ENCODE measurements at regions not wholly inside any gene's neighbourhood (a gene's known extent, or its start where the extent isn't known, plus 50 kb on each side); places are given as distances from the start of the nearest gene placed in this dataset.

DNA sequence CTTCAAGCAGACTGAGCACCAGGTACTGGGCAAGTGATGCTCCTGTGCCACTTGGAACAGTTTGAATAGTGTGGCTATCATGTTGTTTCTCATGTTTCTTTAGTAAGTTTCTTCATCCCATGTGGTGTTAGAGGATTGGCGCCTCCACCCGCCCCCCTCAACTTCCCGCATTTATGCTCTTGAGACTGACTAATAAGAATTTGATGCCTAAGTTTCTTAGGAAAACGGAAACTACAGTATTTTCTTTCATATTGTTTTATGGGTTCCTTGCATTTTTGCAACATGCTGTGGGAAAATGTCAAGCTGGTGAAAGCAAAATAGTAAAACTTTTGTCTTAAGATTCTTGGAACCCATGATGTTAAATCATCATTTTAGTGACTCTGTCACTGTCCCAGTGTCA is 101.2 kb upstream of the SLC4A4 start:
- TF ChIP-seq, protein P1, sequence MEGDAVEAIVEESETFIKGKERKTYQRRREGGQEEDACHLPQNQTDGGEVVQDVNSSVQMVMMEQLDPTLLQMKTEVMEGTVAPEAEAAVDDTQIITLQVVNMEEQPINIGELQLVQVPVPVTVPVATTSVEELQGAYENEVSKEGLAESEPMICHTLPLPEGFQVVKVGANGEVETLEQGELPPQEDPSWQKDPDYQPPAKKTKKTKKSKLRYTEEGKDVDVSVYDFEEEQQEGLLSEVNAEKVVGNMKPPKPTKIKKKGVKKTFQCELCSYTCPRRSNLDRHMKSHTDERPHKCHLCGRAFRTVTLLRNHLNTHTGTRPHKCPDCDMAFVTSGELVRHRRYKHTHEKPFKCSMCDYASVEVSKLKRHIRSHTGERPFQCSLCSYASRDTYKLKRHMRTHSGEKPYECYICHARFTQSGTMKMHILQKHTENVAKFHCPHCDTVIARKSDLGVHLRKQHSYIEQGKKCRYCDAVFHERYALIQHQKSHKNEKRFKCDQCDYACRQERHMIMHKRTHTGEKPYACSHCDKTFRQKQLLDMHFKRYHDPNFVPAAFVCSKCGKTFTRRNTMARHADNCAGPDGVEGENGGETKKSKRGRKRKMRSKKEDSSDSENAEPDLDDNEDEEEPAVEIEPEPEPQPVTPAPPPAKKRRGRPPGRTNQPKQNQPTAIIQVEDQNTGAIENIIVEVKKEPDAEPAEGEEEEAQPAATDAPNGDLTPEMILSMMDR (IDR thresholded peaks at IDR 0.05; ENCODE audit: insufficient read depth, missing control alignments) = no peak
- DNase-seq (ENCODE audit: insufficient read length, low spot score) (no peak), FAIRE-seq (no peak)

DNA sequence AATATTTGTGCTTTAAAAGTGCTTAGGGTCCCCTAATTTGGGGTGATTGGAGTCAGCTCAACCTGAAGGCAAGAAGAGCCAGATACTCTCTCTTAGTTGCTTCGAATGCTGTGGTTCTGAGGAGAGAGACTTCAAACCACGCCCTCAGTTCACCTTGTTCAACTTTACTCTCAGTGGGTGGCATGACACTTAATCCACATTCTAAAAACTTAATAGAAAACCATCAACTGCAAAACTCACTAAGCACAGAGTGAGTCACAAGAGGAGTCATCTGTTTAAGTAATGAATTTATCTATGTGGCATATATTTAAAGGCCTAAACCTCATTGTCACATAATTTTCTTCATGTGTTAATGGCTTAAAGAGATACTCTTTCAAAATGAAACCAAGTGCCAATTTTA is 99.5 kb upstream of the SLC4A4 start:
- FAIRE-seq = no peak
- no peak for DNase-seq (ENCODE audit: insufficient read length, low spot score)
- TF ChIP-seq, protein P1 (IDR thresholded peaks at IDR 0.05; ENCODE audit: insufficient read depth, missing control alignments) = no peak

DNA sequence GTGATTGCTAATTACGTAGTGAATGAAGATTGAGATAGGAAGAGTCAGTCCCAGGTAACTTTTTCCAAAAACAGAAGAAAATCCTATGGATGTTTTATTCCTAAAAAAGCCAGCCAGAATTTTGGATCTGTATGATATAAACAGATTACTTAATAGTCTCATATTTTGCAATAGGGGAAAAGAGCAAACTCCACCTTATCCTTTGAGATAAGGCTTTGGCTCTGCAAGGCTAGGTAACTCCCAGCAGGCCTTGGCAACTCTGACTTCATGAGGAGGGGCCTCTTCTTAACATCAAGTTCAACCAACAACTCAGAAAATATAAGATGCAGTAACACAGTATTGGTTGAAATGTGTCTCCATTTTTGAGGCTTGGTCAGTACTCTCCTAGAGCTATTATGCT is 98.7 kb upstream of the SLC4A4 start:
- no peak for DNase-seq (ENCODE audit: insufficient read length, low spot score)
- no peak for FAIRE-seq
- TF ChIP-seq, protein P1 (IDR thresholded peaks at IDR 0.05; ENCODE audit: insufficient read depth, missing control alignments) = no peak

DNA sequence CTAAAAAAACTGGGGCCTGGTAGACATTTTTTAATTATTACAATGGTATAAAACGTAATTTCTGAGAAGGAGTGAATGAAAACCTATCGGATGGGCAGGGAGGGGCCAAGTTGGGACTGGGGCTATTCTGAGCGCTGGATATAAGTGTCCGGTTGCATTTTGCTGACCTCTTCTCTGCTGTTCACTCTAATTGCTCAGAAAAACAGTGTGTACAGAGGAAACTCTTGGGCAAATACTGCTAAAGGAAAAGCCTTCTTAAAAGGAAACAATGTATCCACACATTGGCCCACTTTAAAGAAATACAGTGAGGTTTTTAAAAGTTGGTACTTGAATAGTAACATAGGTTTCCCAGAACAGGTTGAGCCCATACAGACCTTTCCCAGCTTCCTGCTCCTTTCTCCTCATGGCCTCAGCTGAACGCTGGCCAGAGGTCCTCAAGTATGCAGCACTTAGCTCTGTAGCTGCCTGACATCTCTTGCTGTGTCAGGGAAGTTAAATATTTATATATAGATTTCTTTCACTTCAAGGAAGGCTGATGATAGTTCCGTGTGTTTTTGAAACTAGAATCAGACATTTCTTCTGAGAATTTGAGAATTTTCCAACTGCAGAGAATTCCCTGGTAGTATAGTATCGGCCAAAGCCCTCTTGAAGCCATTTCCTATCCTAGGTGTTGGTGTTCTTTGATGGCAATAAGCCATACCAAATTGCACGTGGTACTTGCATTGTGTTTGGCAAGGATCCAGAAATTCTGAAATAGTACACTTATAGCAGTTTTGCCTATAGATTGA is 97.1 kb upstream of the SLC4A4 start:
- TF ChIP-seq, protein P1 (IDR thresholded peaks at IDR 0.05; ENCODE audit: insufficient read depth, missing control alignments) = no peak
- DNase-seq (ENCODE audit: insufficient read length, low spot score) (no peak), FAIRE-seq (no peak)

DNA sequence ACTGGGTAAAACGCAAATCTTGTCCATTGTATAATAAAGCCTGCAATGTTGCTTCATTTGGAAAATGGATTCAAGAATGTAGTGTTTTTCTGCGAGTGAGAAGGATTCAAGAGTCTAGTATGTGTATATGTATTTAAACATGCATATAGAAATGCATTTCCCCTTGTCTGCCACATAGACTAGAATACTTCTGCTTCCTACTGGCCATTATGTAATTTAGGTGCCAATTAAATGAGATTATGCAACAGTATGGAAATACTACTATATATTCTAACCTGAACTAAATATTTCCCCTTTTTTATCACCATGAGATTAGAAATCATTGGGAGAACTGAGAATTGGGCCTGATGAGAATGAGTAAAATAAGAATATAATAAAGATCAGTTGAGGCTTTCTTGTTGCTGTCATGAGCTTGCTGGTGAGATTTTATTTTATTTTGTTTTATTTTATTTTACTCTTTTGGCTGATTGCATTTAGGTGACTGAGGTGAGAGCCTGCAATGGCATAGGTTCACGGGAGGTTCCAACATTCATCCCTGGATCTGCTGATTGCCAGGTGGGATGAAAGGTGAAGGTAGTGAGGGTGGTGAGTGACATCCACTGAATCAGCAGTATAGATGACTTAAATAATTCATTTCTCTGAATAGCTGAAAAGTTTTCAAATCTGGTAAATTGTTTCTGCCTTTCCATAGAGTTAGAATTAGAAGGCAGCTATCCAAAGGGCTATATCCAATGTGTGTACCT is 95.6 kb upstream of the SLC4A4 start:
- FAIRE-seq (no peak), DNase-seq (ENCODE audit: insufficient read length, low spot score) (no peak)
- TF ChIP-seq, protein P1 (IDR thresholded peaks at IDR 0.05; ENCODE audit: insufficient read depth, missing control alignments) = no peak

DNA sequence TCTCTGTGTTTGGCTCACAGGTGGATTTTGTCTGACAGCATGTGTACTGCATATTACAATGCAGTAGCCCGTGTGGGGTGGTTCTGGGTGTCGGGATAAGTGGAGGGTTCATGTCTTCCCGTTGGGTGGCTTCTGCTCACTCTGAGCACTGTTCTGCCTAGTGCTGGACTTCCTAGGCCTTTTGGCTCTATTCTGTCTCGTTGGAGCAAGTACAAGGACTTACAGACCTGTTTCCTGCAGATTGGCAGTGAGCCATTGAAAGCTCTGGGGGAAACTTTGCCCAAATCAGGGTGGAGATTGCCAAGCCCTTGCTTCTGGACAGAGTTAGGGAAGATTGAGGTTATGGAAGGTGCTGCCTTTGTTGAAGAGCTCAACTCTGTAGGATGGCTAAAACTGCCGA is 91.1 kb upstream of the SLC4A4 start:
- DNase-seq (ENCODE audit: insufficient read length, low spot score) = no peak
- FAIRE-seq = no peak

More for the DNA sequence above, 91.1 kb upstream of the SLC4A4 start:
- TF ChIP-seq, protein P1 (IDR thresholded peaks at IDR 0.05; ENCODE audit: insufficient read depth, missing control alignments) = no peak
